RWPE2 (cell line): ENCODE measurements at regions not wholly inside any gene's neighbourhood (a gene's known extent, or its start where the extent isn't known, plus 50 kb on each side); places are given as distances from the start of the nearest gene placed in this dataset.

Experiments used
- ATAC-seq: fragments of 200-7000 bp; cut with Tn5 transposase; 3 replicates; pipeline ENCODE4 v1.9.1; 2021; ENCODE audit warnings: low read depth
- DNase-seq: peaks from one replicate; pipeline ENCODE4 v3.0.0-alpha.2; 2020; ENCODE audit warnings: low spot score
- H3K27ac ChIP-seq: fragments of 450-650 bp; 2 replicates; pipeline ENCODE4 v1.5.1; 2017; ENCODE audit warnings: mild to moderate bottlenecking; ENCODE audit not compliant: poor library complexity, severe bottlenecking
- H3K27me3 ChIP-seq: fragments of 250-450 bp; sonication (Bioruptor Pico); 2 replicates; pipeline ENCODE4 v1.5.1; 2021; ENCODE audit warnings: mild to moderate bottlenecking, moderate library complexity; ENCODE audit not compliant: insufficient read depth, poor library complexity, severe bottlenecking
- H3K36me3 ChIP-seq: fragments of 250-450 bp; sonication (Bioruptor Pico); 2 replicates; pipeline ENCODE4 v1.5.1; 2020; ENCODE audit warnings: low read depth, mild to moderate bottlenecking, moderate library complexity
- H3K4me1 ChIP-seq: fragments of 250-450 bp; sonication (Bioruptor Pico); 2 replicates; pipeline ENCODE4 v1.5.1; 2021; ENCODE audit warnings: mild to moderate bottlenecking, moderate library complexity; ENCODE audit not compliant: insufficient read depth, poor library complexity, severe bottlenecking
- H3K4me3 ChIP-seq: fragments of 250-450 bp; sonication (Bioruptor Pico); 2 replicates; pipeline ENCODE4 v1.5.1; 2021; ENCODE audit warnings: mild to moderate bottlenecking, moderate library complexity; ENCODE audit not compliant: severe bottlenecking
- H3K9me3 ChIP-seq: fragments of 250-450 bp; sonication (Bioruptor Pico); 2 replicates; pipeline ENCODE4 v1.5.1; 2021; ENCODE audit warnings: mild to moderate bottlenecking, moderate library complexity; ENCODE audit not compliant: severe bottlenecking
- TF ChIP-seq, protein P1 (sequence below): fragments of 450-650 bp; IDR thresholded peaks from one replicate; pipeline ENCODE4 v1.5.1; 2017; ENCODE audit warnings: mild to moderate bottlenecking, moderate library complexity; ENCODE audit not compliant: poor library complexity, severe bottlenecking

DNA sequence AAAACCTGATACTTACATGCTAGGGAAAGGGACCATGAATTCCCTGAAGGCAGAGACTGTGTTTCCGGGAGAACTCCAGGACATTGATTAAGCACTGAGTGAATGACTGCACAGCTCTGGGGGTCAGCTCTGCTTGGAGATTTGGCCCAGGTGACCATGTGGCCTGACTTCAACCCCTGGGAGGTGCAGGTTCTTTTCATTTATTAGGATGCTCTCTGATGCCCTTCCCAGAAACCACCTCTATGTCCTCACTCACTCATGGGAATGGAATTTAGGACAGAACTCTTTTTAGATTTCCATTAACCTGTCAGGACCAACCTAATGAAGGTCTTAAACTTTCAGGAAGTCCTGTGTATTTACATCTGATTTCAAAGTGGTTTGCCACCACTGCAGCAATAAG, 393.3 kb upstream of the ARGLU1 start:
- no peak for ATAC-seq

DNA sequence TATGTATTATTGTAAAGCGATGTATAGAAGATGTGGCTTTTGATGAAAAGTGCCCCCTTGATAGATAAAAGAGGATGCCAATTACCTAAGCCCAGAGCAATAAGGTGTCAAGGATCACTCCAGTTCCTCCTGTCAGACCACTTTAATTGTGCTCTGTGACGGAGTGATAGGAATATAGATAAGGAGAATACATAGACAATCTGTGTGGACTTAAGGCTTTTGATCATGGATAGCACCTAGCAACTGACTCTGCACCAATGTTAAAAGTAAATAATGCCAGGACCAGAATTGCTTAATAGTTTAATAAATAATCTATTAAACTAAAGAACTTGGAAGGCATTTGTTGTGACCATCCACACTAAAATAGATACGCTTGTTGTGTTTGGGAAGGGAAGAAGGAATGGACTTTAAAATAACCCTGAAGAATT, 390.7 kb upstream of the ARGLU1 start:
- DNase-seq (no peak), ATAC-seq (no peak)
- Histone ChIP-seq H3K4me3 (no peak overlapping the region), H3K4me1 (no peaks in the 10 kb centered on the region), H3K36me3 (no peaks in the 10 kb centered on the region), H3K27me3 (peaks cover 4% of the 10 kb centered on the region), H3K27ac (no peak overlapping the region), H3K9me3 (no peaks in the 10 kb centered on the region)
- TF ChIP-seq, protein P1, sequence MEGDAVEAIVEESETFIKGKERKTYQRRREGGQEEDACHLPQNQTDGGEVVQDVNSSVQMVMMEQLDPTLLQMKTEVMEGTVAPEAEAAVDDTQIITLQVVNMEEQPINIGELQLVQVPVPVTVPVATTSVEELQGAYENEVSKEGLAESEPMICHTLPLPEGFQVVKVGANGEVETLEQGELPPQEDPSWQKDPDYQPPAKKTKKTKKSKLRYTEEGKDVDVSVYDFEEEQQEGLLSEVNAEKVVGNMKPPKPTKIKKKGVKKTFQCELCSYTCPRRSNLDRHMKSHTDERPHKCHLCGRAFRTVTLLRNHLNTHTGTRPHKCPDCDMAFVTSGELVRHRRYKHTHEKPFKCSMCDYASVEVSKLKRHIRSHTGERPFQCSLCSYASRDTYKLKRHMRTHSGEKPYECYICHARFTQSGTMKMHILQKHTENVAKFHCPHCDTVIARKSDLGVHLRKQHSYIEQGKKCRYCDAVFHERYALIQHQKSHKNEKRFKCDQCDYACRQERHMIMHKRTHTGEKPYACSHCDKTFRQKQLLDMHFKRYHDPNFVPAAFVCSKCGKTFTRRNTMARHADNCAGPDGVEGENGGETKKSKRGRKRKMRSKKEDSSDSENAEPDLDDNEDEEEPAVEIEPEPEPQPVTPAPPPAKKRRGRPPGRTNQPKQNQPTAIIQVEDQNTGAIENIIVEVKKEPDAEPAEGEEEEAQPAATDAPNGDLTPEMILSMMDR: no peak

More for the DNA sequence above, 393.3 kb upstream of the ARGLU1 start:
- no peaks in the 10 kb centered on the region for H3K4me1 ChIP-seq
- no peaks in the 10 kb centered on the region for H3K9me3 ChIP-seq
- no peak for DNase-seq
- H3K36me3 ChIP-seq: no peaks in the 10 kb centered on the region
- no peak overlapping the region for H3K4me3 ChIP-seq
- TF ChIP-seq, protein P1: no peak
- H3K27ac ChIP-seq: no peak overlapping the region
- peaks cover 4% of the 10 kb centered on the region for H3K27me3 ChIP-seq

DNA sequence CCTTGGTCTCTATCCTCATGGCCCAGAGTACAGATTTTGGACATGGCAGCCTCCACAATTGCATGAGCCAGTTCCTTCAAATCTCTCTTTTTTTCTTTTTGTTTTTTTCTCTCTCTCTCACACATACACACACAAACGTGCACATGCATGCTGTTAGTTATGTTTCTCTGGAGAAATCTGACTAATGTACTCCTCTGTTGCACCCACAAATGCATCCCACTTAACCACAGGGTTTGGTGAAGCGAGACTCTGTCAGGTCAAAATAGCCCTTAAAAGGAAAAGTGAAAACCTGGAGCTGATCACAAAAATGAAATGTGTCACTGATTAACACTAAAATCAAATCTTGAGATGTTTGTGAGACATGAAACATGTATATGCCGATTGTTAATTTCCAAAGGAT, 374.6 kb upstream of the ARGLU1 start:
- Histone ChIP-seq H3K4me3 (no peak overlapping the region), H3K36me3 (no peaks in the 10 kb centered on the region), H3K9me3 (no peaks in the 10 kb centered on the region), H3K4me1 (no peaks in the 10 kb centered on the region), H3K27ac (no peak overlapping the region), H3K27me3 (no peaks in the 10 kb centered on the region)
- no peak for DNase-seq
- TF ChIP-seq, protein P1: no peak
- no peak for ATAC-seq

DNA sequence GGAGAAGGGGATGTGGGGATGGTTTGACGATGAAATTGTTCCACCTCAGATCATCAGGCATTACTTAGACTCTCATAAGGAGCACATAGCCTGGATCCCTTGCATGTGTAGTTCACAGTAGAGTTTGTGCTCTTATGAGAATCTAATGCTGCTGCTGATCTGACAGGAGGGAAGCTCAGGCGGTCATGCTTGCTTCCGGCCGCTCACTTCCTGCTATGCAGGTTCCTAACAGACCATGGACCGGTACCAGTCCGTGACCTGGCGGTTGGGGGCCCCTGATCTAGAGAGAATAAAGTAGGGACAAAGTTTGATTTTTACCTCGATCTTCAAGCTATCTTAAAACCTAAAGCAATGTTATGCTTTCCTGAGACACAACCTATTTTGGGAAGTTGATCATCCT, 373.8 kb upstream of the ARGLU1 start:
- TF ChIP-seq, protein P1: no peak
- no peaks in the 10 kb centered on the region for H3K4me1 ChIP-seq
- H3K36me3 ChIP-seq: no peaks in the 10 kb centered on the region
- H3K27ac ChIP-seq: no peak overlapping the region
- no peak overlapping the region for H3K4me3 ChIP-seq
- ATAC-seq (no peak), DNase-seq (no peak)
- no peaks in the 10 kb centered on the region for H3K9me3 ChIP-seq
- H3K27me3 ChIP-seq: no peaks in the 10 kb centered on the region

DNA sequence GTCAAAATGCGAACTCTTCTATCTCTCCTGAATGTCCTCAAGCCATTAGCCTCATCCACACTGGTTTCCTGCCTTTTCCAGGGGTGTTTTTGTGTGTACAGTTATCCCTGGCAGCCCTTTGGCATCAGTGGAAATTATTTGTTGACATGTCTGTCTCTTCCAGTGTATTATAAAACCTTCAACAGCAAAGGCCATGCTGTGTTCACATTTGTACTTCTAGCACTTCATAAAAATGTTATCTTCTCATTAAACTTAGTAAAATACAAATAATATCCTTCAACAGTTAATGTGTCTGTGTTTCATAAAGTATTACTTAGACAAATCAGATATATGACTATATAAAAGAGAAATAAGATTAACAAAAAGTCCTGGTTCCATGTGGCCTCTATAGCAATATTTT, 359.5 kb upstream of the ARGLU1 start:
- H3K9me3 ChIP-seq: no peaks in the 10 kb centered on the region
- H3K36me3 ChIP-seq: no peaks in the 10 kb centered on the region
- H3K4me1 ChIP-seq: no peaks in the 10 kb centered on the region
- no peaks in the 10 kb centered on the region for H3K27me3 ChIP-seq
- ATAC-seq: no peak
- TF ChIP-seq, protein P1: no peak
- H3K27ac ChIP-seq: no peak overlapping the region
- H3K4me3 ChIP-seq: no peak overlapping the region
- no peak for DNase-seq
